A673 (cell line): ENCODE measurements at regions not wholly inside any gene's neighbourhood (a gene's known extent, or its start where the extent isn't known, plus 50 kb on each side); places are given as distances from the start of the nearest gene placed in this dataset.

Experiments used
- EZH2 ChIP-seq: fragments of 200-600 bp; sonication (generic); IDR thresholded peaks from 2 replicates; pipeline ENCODE4 v1.6.1; 2017; ENCODE audit warnings: borderline replicate concordance, low read depth, mild to moderate bottlenecking, mixed read lengths, antibody characterized with exemption, low read length; ENCODE audit not compliant: poor library complexity, severe bottlenecking
- TF ChIP-seq, protein P1 (sequence below): fragments of 300-800, 200-600 bp; sonication (generic); conservative IDR thresholded peaks from 2 replicates; pipeline ENCODE4 v1.5.1; 2017; ENCODE audit warnings: low read depth, mild to moderate bottlenecking, antibody characterized with exemption, low read length, moderate library complexity, mixed read lengths

DNA sequence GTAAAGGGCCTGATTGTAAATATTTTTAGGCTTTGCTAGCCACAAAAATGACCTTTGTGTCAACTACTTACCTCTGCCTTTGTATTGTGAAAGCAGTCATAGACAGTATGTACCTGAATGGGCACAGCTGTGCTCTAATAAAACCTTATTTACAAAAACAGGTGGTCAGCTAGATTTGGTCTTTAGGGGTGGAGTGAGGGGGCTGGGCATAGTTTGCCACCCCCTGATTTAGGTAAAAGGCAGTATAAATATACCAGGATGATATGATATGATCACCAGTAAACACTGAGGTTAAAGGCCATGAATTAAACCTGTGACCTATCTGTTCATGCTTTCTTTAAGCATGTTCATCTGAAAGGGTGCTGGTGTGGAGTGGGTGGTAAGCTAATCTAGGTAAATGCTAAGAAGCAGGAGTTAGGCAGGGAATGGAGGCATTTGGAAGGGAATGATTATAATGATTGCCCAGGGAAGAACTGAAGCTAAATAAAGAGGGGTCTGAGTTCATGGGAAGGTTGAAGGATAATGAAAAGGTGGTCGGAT lies 77.1 kb upstream of the BCAT1 start:
- TF ChIP-seq, protein P1, sequence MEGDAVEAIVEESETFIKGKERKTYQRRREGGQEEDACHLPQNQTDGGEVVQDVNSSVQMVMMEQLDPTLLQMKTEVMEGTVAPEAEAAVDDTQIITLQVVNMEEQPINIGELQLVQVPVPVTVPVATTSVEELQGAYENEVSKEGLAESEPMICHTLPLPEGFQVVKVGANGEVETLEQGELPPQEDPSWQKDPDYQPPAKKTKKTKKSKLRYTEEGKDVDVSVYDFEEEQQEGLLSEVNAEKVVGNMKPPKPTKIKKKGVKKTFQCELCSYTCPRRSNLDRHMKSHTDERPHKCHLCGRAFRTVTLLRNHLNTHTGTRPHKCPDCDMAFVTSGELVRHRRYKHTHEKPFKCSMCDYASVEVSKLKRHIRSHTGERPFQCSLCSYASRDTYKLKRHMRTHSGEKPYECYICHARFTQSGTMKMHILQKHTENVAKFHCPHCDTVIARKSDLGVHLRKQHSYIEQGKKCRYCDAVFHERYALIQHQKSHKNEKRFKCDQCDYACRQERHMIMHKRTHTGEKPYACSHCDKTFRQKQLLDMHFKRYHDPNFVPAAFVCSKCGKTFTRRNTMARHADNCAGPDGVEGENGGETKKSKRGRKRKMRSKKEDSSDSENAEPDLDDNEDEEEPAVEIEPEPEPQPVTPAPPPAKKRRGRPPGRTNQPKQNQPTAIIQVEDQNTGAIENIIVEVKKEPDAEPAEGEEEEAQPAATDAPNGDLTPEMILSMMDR: no peak
- no peak for TF ChIP-seq EZH2
